K562 (cell line): ENCODE measurements at regions not wholly inside any gene's neighbourhood (a gene's known extent, or its start where the extent isn't known, plus 50 kb on each side); places are given as distances from the start of the nearest gene placed in this dataset.

Source experiments
- ATAC-seq: fragments of 200-7000 bp; cut with Tn5 transposase; 3 replicates; pipeline ENCODE4 v1.9.1; 2020; ENCODE audit warnings: moderate library complexity
- BruUV-seq: library from RNA; stranded (reverse); fragments of 400-500 nt; replicated peaks from 2 replicates; lab custom pipeline; 2021; lab: Mats Ljungman, UMichigan
- CTCF ChIA-PET: fragments of 300-600 bp; formaldehyde crosslinking; extraction: SDS; loops from one replicate; lab custom pipeline; 2021; ENCODE audit warnings: low intra/inter-chr PET ratio; lab: Yijun Ruan, JAX
- POLR2A ChIA-PET: fragments of 300-600, 350-650 bp; sonication (Branson Sonifier 250); formaldehyde crosslinking; extraction: SDS; loops from one replicate; lab custom pipeline; 2021; ENCODE audit warnings: antibody characterized with exemption, inconsistent platforms; lab: Yijun Ruan, JAX
- DNase-seq, 4 experiments: peaks; one replicate each; pipeline versions ENCODE4 v3.0.0 to v3.0.0-alpha.2; 2011 to 2018; ENCODE audit warnings: low spot score in 3 of 4, mixed read lengths in 3 of 4; ENCODE audit errors: extremely low read depth in 1 of 4
- FAIRE-seq: peaks from 2 replicates; lab custom pipeline; 2011; peaks lifted over from hg19 to GRCh38; lab: Jason Lieb, UNC
- H2AFZ ChIP-seq: 2 replicates; pipeline ENCODE4 v1.6.0; 2011; ENCODE audit warnings: low read depth, low read length, control low read depth, inconsistent platforms
- H3K27ac ChIP-seq: fragments of 200-600 bp; 3 replicates; pipeline ENCODE4 v1.8.0; 2011; ENCODE audit warnings: low read depth, mild to moderate bottlenecking, control low read depth, inconsistent platforms, low read length, moderate library complexity, mixed read lengths; ENCODE audit errors: extremely low read depth
- H3K27me3 ChIP-seq, 2 experiments: fragments of 300-600 bp in 1 of 2; 2 replicates in 1 of 2; 3 replicates in 1 of 2; pipeline versions ENCODE4 v1.6.0 to v1.8.0; 2011; ENCODE audit warnings: inconsistent platforms in 2 of 2, low read length in 2 of 2, mild to moderate bottlenecking in 1 of 2, mixed read lengths in 1 of 2, moderate library complexity in 1 of 2; ENCODE audit not compliant: control insufficient read depth in 2 of 2, insufficient read depth in 2 of 2
- H3K36me3 ChIP-seq: fragments of 300-600 bp; 3 replicates; pipeline ENCODE4 v1.8.0; 2011; ENCODE audit warnings: mild to moderate bottlenecking, low read length, inconsistent platforms; ENCODE audit not compliant: control insufficient read depth, insufficient read depth
- H3K4me1 ChIP-seq, 2 experiments: fragments of 200-600 bp in 1 of 2; replicated peaks in 1 of 2; 2 replicates in 1 of 2; 3 replicates in 1 of 2; pipeline versions ENCODE4 v1.5.1 to v1.8.0; 2011; ENCODE audit warnings: inconsistent platforms in 2 of 2, low read length in 2 of 2, mild to moderate bottlenecking in 1 of 2, mixed read lengths in 1 of 2, moderate library complexity in 1 of 2; ENCODE audit not compliant: control insufficient read depth in 2 of 2, insufficient read depth in 2 of 2
- H3K4me2 ChIP-seq: 2 replicates; pipeline ENCODE4 v1.6.1; 2011; ENCODE audit warnings: low read length, control low read depth, inconsistent platforms, mixed read lengths; ENCODE audit not compliant: insufficient read depth
- H3K4me3 ChIP-seq: fragments of 200-600 bp; sonication (generic), shearing (Covaris generic); 2 replicates; pipeline ENCODE4 v1.5.1; 2016; ENCODE audit warnings: control low read depth, inconsistent platforms
- H3K79me2 ChIP-seq: fragments of 200-600 bp; 3 replicates; pipeline ENCODE4 v1.8.0; 2011; ENCODE audit warnings: low read length, inconsistent platforms; ENCODE audit not compliant: control insufficient read depth, insufficient read depth
- H3K9ac ChIP-seq, 2 experiments: 2 replicates each; pipeline versions ENCODE4 v1.6.0 to v1.6.1; 2011; ENCODE audit warnings: low read depth in 2 of 2, low read length in 2 of 2, control low read depth in 1 of 2, inconsistent platforms in 1 of 2, mild to moderate bottlenecking in 1 of 2, mixed read lengths in 1 of 2; ENCODE audit not compliant: insufficient read depth in 1 of 2
- H3K9me1 ChIP-seq: one replicate; pipeline ENCODE4 v1.6.0; 2011; ENCODE audit warnings: inconsistent platforms, mild to moderate bottlenecking, low read length, moderate library complexity; ENCODE audit not compliant: control insufficient read depth, insufficient read depth
- H3K9me3 ChIP-seq: replicated peaks from 2 replicates; pipeline ENCODE4 v1.5.1; 2011; ENCODE audit warnings: low read depth, low read length, inconsistent platforms; ENCODE audit not compliant: control insufficient read depth, insufficient read depth
- H4K20me1 ChIP-seq: replicated peaks from 2 replicates; pipeline ENCODE4 v1.6.1; 2011; ENCODE audit warnings: low read length, inconsistent platforms, mixed read lengths; ENCODE audit not compliant: control insufficient read depth, insufficient read depth
- CBX2 ChIP-seq: fragments of 200-600 bp; sonication (generic); IDR thresholded peaks from one replicate; pipeline ENCODE4 v1.6.1; 2012; ENCODE audit warnings: mild to moderate bottlenecking, low read length, inconsistent platforms; ENCODE audit not compliant: insufficient read depth, poor library complexity, severe bottlenecking
- LEF1 ChIP-seq: fragments of 450-650 bp; IDR thresholded peaks from 2 replicates; pipeline ENCODE4 v1.6.1; 2016; ENCODE audit warnings: mild to moderate bottlenecking
- MNT ChIP-seq, 2 experiments: fragments of 450-650 bp; conservative IDR thresholded peaks; 2 replicates each; pipeline ENCODE4 v1.6.1; 2017; ENCODE audit warnings: mild to moderate bottlenecking in 2 of 2, moderate library complexity in 2 of 2
- RAD51 ChIP-seq: fragments of 450-650 bp; IDR thresholded peaks from 2 replicates; pipeline ENCODE4 v1.7.1; 2016; ENCODE audit warnings: low read depth, mild to moderate bottlenecking, borderline replicate concordance
- SMAD1 ChIP-seq: fragments of 150-350 bp; IDR thresholded peaks from 2 replicates; pipeline ENCODE4 v1.6.1; 2014; ENCODE audit warnings: low read length, low read depth; ENCODE audit not compliant: partially characterized antibody
- SMAD2 ChIP-seq: fragments of 150-350 bp; IDR thresholded peaks from 2 replicates; pipeline ENCODE4 v1.6.1; 2014; ENCODE audit warnings: low read depth, mild to moderate bottlenecking, low read length
- SMAD3 ChIP-seq: fragments of 450-650 bp; formaldehyde crosslinking; conservative IDR thresholded peaks from 2 replicates; pipeline ENCODE4 v1.4.0; 2020; ENCODE audit warnings: mild to moderate bottlenecking
- TAF7 ChIP-seq: fragments of 450-650 bp; IDR thresholded peaks from 2 replicates; pipeline ENCODE4 v1.6.1; 2016; ENCODE audit warnings: missing genetic modification characterization, missing compliant biosample characterization
- TFAM ChIP-seq: fragments of 250-450 bp; sonication (Bioruptor Pico); conservative IDR thresholded peaks from 2 replicates; pipeline ENCODE4 v1.5.0; 2021; ENCODE audit warnings: mild to moderate bottlenecking, moderate library complexity
- U2AF2 ChIP-seq: fragments of 200-400 bp; formaldehyde crosslinking; optimal IDR thresholded peaks from 2 replicates; pipeline ENCODE3; 2017; ENCODE audit warnings: low read depth, mild to moderate bottlenecking, low read length
- ZEB2 ChIP-seq: fragments of 450-650 bp; IDR thresholded peaks from 2 replicates; pipeline ENCODE4 v1.6.1; 2016
- ZNF449 ChIP-seq: fragments of 250-450 bp; sonication (Bioruptor Pico); IDR thresholded peaks from 2 replicates; pipeline ENCODE4 v1.8.0; 2022; ENCODE audit warnings: moderate library complexity, mild to moderate bottlenecking, inconsistent platforms
- ZNF76 ChIP-seq: fragments of 250-450 bp; sonication (Bioruptor Pico); IDR thresholded peaks from 2 replicates; pipeline ENCODE4 v1.4.0; 2020; ENCODE audit warnings: mild to moderate bottlenecking, moderate library complexity, borderline replicate concordance
- WGBS: fragments of 100-300 bp; shearing (Covaris generic); methylation state at CpG from one replicate; pipeline ENCODE4 v1.1.6; 2016; ENCODE audit warnings: low coverage, mixed read lengths; ENCODE audit not compliant: insufficient coverage; ENCODE audit errors: missing lambda C conversion rate; 5-methylcytosine and 5-hydroxymethylcytosine counted together
- in situ Hi-C: fragments of 300-500 bp; cut with MboI; formaldehyde crosslinking; loops from 4 replicates; pipeline ENCODE4 v1.15.0; 2018; ENCODE audit warnings: inconsistent platforms, mixed read lengths
- intact Hi-C: fragments of 100-400 bp; cut with micrococcal nuclease; formaldehyde crosslinking; loops from 2 replicates; pipeline ENCODE4 v1.14.2; 2022

GRCh38 chr14:22478670-22479069, 110.4 kb downstream of the DAD1 start:
- Histone ChIP-seq H3K4me3 (no peak overlapping the region), H3K4me2 (no peak overlapping the region), H2AFZ (no peak overlapping the region), H3K9ac (no peak overlapping the region), H3K79me2 (no peaks in the 10 kb centered on the region), H3K36me3 (no peaks in the 10 kb centered on the region), H3K27ac (no peak overlapping the region), H3K27me3 (peaks cover 2 to 13% of the 10 kb centered on the region in 2 experiments; a peak in 4 of 5 replicates), H4K20me1 (no peaks in the 10 kb centered on the region), H3K9me3 (no peaks in the 10 kb centered on the region), H3K9me1 (no peaks in the 10 kb centered on the region), H3K4me1 (no peaks in the 10 kb centered on the region; a peak in 3 of 5 replicates)
- in situ Hi-C loops (loop anchor here (10.0 kb wide), 1 partner anchor 174 kb away; no protein-coding TSS in a partner anchor), intact Hi-C loops (no loop called here)
- no TSS peak for BruUV-seq
- TF ChIP-seq SMAD1 (no peak), MNT (conservative IDR thresholded peaks at IDR 0.05) (no peak)
- no peak for DNase-seq
- no peak for ATAC-seq
- 8% methylated on average over 3 of the region's 3 CpGs for WGBS
- POLR2A ChIA-PET, result interaction anchor here (1.2 kb wide), 1 partner anchor 9 kb away, joined by 4 read pairs; no protein-coding TSS in a partner anchor
- no peak for FAIRE-seq
- CTCF ChIA-PET, result no interaction called here

GRCh38 chr14:22478247-22478646, 110.8 kb downstream of the DAD1 start:
- no peak for ATAC-seq
- BruUV-seq, result no TSS peak
- Histone ChIP-seq H3K4me1 (no peaks in the 10 kb centered on the region; a peak in 3 of 5 replicates), H3K4me2 (no peak overlapping the region), H3K9me1 (no peaks in the 10 kb centered on the region), H3K4me3 (no peak overlapping the region), H3K9ac (no peak overlapping the region), H3K27ac (no peak overlapping the region), H3K79me2 (no peaks in the 10 kb centered on the region), H3K9me3 (no peaks in the 10 kb centered on the region), H4K20me1 (no peaks in the 10 kb centered on the region), H2AFZ (no peak overlapping the region), H3K27me3 (peaks cover 2 to 13% of the 10 kb centered on the region in 2 experiments; a peak in 4 of 5 replicates), H3K36me3 (no peaks in the 10 kb centered on the region)
- intact Hi-C loops (no loop called here), in situ Hi-C loops (loop anchor here (10.0 kb wide), 1 partner anchor 173 kb away; no protein-coding TSS in a partner anchor)
- CTCF ChIA-PET, result no interaction called here
- 2% methylated on average over 4 of the region's 4 CpGs for WGBS
- POLR2A ChIA-PET, result interaction anchor here (1.2 kb wide), 1 partner anchor 9 kb away, joined by 4 read pairs; no protein-coding TSS in a partner anchor
- FAIRE-seq, result no peak
- no peak for DNase-seq
- TF ChIP-seq CBX2, result no peak
- no peak for TF ChIP-seq SMAD2
- no peak for TF ChIP-seq ZEB2
- no peak for TF ChIP-seq TFAM (CRISPR knock-in tag)
- no peak for TF ChIP-seq TAF7
- no peak for TF ChIP-seq RAD51
- no peak for TF ChIP-seq ZNF449 (CRISPR knock-in tag)
- TF ChIP-seq SMAD3 (CRISPR knock-in tag), result no peak
- TF ChIP-seq LEF1, result no peak
- TF ChIP-seq U2AF2, result no peak
- TF ChIP-seq ZNF76 (CRISPR knock-in tag), result no peak
